GM18868 (cell line): ENCODE measurements at regions not wholly inside any gene's neighbourhood (a gene's known extent, or its start where the extent isn't known, plus 50 kb on each side); places are given as distances from the start of the nearest gene placed in this dataset.

ENCODE experiments used
- ATAC-seq: cut with Tn5 transposase; IDR thresholded peaks from one replicate; pipeline ENCODE4 v1.9.1; 2021; ENCODE audit warnings: mild to moderate bottlenecking, moderate library complexity; ENCODE audit not compliant: unreplicated experiment

- ATAC-seq = no peak
These were observed 438.2 kb upstream of the ARRDC4 start for GRCh38 chr15:97522347-97522746.

- no peak for ATAC-seq
These were observed 434.7 kb upstream of the ARRDC4 start for GRCh38 chr15:97525809-97526208.

DNA sequence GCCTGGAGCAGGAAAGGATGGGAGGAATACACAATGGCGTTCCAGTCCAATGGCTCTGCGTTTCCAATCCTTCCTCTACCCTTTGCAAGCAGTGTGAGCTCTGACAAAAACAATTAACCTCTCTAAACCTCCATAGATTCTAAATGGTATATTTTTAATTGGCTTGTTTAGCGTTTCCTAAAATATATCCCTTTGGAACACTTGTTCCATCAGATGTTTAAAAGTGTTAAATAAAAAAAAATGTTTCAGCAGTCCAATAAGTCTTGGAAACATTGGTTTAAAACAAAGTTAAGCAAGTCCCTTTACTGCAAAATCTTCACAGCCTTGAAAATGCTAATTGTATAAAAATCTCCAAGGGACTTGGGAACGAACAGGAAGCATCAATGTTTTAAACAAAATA lies 432.3 kb upstream of the ARRDC4 start:
- ATAC-seq = no peak

GRCh38 chr15:97545799-97546198 lies 414.7 kb upstream of the ARRDC4 start:
- no peak for ATAC-seq

DNA sequence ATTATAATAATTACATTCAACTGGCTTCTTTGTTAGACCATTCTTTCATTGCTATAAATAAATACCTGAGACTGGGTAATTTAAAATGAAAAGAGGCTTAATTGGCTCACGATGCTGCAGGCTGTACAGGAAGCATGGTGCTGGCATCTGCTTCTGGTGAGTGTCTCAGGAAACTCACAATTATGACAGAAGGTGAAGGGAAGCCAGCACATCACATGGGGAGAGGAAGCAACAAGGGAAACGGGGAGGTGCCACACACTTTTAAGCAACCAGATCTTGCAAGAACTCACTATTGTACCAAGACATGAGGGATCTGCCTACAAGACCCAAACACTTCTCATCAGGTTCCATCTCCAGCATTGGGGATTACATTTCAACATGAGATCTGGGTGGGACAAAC lies 413.1 kb upstream of the ARRDC4 start:
- no peak for ATAC-seq

GRCh38 chr15:97561529-97561928 lies 399.0 kb upstream of the ARRDC4 start:
- peak; percentile 89 for ATAC-seq

- no peak for ATAC-seq
These were observed 397.0 kb upstream of the ARRDC4 start for GRCh38 chr15:97563516-97563915.

- ATAC-seq = no peak
These were observed 393.5 kb upstream of the ARRDC4 start for GRCh38 chr15:97566961-97567360.

DNA sequence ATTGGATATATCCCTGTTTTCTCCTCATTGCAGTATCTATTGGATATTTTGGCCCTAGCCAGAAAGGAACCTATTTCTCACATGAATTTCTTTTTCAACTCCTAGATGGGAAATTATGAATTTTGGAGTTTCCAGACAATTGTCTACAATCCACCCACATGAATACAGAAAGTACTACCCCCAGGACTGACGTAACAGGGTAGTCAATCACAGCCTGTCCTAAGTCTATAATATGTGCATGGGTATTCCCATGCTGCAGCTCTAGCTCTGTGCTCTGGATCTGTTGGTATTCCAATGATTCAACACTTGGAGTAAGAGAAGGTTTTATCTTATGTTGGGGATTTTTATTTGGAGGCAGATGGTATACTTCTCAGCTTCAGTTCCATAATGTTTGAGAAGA lies 393.1 kb upstream of the ARRDC4 start:
- no peak for ATAC-seq

DNA sequence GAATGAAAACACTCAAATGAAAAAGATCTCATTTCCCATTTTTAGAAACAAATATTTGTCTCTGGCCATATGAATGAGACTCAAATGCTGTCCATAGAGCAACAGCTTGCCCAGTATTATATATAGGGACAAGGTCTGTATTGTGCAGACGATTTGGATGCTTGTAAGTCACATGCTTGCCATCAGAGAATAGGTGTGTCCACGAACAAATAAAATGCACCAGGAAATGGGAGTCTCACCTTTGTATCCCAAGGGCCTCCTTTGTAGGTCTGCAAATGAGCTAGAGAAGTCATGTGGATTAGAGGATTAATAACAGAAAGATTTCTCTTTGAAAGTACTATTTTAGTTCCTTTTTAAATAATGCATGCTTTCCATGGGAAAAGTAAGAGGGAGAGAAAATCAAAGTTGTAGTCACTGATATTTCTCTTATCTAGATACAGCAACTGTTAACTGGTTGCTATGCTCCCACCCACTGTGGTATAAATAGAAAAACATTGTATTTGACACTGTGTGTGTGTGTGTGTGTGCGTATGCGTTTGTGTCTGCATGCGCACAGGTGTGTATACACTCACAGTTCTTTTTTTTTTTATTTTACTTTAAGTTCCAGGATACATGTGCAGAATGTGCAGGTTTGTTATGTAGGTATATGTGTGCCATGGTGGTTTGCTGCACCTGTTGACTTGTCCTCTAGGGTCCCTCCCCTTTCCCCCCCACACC lies 383.4 kb upstream of the ARRDC4 start:
- no peak for ATAC-seq

GRCh38 chr15:97585408-97585807 lies 375.1 kb upstream of the ARRDC4 start:
- no peak for ATAC-seq

DNA sequence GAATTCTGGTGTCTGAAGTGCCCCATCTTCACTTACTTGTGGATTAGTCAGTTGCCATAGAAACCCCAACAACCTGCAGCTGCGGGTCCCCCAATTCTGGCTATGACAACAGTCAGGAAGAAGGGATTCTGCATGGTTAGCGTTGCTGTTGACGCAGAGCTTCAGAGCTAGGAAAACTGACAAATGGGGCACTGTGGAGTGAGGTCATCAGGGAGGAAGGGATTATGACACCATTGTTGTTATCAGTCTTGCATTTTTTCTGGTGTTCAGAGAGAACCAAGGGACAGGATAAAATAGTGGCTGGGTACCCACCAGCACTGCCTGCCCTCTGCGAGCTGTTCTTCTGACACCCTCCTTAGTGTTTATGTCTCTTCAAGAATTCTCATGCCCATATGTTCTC lies 367.7 kb upstream of the ARRDC4 start:
- no peak for ATAC-seq

DNA sequence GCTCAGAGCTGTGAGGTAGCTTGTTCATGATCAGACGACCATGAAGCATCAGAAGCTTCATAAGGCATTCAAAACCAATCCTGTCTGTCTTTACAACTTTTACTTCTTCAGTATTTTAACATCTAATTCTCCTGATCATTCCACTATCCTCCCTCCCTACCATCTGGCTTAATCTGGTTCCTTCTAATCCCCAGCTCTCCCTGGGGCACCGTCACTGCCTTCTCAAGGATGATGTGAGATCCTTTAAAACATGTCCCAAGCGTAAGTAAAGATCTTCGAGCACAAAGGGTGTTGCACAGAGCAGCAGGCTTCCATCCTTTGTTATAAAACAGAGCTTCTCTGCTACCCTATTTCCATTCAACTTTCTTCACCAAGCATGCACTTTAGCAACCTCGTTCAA lies 362.7 kb upstream of the ARRDC4 start:
- ATAC-seq = no peak

DNA sequence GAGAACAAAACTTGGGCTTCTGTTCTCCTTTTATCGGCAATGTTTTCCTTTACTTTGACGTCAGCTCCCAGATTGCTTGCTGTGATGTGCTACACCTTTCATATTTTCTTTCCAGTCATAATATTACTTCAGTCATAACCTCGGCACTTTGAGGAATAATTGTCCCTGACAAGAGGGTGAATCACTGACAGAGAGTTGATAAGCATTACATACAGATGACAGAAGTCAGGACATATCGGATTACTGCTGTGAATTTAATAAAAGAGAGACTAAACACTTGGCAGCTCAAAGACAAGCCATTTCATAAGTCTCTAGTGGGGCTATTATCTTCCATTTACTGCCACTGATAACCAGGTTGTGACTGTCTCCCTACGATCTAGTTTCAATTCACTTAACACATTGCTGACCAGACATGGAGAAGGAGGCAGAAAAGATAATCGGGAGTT lies 362.1 kb upstream of the ARRDC4 start:
- no peak for ATAC-seq

GRCh38 chr15:97600190-97600589 lies 360.3 kb upstream of the ARRDC4 start:
- no peak for ATAC-seq

- ATAC-seq = no peak
These were observed 355.8 kb upstream of the ARRDC4 start for GRCh38 chr15:97604677-97605076.

DNA sequence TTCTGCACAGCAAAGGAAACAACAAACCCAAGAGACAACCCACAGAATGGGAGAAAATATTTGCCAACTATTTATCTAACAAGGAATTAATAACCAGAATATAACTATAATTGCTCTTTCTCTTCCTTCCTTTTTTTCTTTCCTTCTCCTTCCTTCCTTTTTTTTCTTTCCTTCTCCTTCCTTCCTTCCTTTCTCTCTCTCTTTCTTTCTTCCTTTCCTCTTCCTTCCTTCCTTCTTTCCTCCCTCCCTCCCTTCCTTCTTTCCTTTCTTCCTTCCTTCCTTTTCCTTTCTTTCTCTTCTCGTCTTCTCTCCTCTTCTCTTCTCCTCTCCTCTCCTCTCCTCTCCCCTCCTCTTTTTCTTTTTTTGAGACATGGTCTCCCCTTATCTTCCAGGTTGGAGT lies 345.4 kb upstream of the ARRDC4 start:
- no peak for ATAC-seq

DNA sequence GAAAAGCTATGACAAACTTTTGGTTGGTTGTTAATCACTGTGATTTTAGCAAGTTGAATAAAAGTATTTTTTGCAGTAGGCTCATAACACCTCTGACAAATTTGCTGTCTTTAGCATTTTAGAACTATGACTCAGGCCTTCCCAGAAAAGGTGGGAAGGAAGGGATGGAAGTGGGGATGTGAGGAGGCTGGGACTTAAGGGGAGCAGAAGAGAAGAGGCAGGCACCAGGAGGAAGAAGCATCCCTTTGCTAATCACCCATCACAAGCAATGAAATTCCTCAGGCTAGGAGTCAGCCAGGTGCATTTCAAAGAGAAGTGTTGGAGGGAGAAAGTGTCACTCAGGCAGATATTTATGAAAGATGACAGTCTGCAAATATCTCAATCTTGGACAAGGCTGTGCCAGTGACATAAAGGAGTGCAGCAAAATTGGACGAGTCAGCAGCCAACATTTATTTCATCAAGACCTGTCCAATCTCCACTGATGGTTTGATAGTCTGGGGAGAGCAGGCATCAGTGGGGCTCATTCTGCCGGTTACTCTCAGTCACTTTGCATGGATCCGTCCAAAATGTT lies 337.3 kb upstream of the ARRDC4 start:
- ATAC-seq = no peak

DNA sequence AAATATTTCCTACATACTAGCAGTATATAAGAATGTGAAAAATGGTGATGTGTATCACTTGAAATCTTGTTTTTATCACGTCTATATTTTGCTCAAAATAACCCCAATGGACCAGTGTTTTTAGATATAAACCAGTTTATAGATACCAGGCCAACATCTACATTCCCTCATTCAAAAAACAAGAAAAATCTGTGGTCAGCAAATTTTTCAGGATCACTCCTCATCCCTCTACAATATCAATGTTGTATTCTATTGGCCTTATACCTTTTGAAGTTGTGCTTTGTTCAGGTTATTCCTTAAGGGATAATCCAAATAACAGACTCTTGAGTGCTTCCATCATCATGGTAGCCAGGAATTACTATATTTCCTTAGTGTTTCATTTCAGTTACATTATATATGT lies 332.9 kb upstream of the ARRDC4 start:
- no peak for ATAC-seq

- ATAC-seq = no peak
These were observed 314.7 kb upstream of the ARRDC4 start for GRCh38 chr15:97645758-97646157.

DNA sequence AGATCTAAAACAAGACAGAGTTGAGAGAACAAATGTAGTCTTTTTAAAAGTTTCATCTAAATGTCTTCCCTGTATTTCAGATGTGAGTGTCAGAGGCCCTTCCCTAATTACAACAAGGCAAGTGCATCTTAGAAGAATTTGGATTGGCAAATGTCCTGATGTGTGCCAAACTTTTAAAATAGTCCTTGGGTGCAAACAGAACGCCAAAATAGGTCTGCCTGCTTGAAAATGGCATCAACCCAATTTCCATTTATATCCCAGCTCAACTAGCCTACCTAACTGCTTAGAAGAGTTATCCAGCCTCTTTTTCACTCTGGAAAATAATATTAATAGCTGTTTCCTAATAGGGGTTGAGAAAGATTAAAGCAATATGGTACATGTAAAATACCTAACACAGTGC lies 311.8 kb upstream of the ARRDC4 start:
- ATAC-seq = no peak

DNA sequence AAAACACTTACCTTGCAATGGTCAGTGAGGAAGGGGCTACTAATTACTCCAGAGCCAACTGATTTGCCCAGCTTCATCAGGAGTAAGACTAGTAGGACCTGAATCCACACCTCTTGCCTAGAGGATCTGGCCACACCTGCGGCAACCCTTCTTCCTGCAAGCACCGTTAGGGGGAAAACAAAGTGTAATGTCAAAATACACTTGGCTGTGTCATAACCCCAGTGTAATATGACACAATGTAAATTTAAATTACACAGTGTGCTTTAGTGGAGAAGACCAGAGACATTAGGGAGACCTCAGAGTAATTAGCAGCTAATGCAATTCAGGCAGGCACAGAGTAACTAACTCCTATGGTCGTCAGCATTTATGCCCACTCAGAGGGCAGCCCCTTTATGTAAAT lies 308.5 kb upstream of the ARRDC4 start:
- ATAC-seq = no peak

DNA sequence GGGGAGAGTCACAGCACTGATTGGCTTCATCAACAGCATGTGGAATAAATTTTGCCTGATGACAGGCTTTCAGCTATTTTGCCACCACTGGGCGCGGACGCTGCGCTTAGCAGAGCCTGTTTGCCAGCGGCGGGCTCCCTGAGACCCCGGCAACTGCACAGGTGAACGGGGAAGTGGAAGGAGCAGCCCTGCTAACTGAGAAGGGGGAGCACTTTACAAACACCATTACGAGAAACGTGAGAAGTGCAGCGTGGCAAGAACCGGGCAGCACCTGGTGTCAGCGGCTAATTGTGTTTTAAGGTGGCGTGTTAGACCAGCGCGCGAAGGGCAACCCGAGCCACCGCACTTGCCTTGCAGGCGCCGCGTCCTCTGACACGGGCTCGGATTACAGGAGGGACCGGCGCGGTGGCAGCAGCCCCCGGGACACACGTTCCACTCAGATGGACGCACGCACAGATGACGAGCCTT lies 307.8 kb upstream of the ARRDC4 start:
- ATAC-seq = no peak
